GM21526 (cell line): ENCODE measurements at regions not wholly inside any gene's neighbourhood (a gene's known extent, or its start where the extent isn't known, plus 50 kb on each side); places are given as distances from the start of the nearest gene placed in this dataset.

Experiments used
- ATAC-seq: cut with Tn5 transposase; IDR thresholded peaks from one replicate; pipeline ENCODE4 v1.9.1; 2021; ENCODE audit warnings: moderate library complexity; ENCODE audit not compliant: unreplicated experiment, low FRiP score

GRCh38 chr2:164110515-164110914 lies 374.7 kb upstream of the FIGN start:
- ATAC-seq: no peak

GRCh38 chr2:164109006-164109405 lies 373.2 kb upstream of the FIGN start:
- no peak for ATAC-seq

- no peak for ATAC-seq
These were observed 367.5 kb upstream of the FIGN start for GRCh38 chr2:164103271-164103670.

GRCh38 chr2:164102366-164102765 lies 366.6 kb upstream of the FIGN start:
- ATAC-seq: no peak

- ATAC-seq: no peak
These were observed 355.9 kb upstream of the FIGN start for GRCh38 chr2:164091673-164092072.

DNA sequence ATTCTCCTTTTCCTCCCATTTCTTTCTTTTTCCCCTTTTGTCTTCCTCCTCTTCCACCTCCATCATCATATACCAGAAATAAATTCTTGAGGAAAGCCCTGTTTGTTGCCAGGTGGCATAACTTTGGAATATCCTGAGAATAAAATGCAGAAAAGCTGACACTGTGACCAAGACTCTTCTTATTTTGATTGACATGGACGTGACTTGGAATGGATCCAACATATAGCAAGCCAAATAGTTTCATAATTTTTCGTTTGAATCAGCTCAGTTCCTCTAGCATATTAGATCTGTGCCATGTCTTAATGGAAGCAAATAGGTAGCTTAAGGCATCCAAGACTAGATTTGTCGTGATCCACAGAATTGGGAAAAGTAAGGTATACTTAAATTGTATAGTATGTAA lies 354.7 kb upstream of the FIGN start:
- ATAC-seq: no peak

DNA sequence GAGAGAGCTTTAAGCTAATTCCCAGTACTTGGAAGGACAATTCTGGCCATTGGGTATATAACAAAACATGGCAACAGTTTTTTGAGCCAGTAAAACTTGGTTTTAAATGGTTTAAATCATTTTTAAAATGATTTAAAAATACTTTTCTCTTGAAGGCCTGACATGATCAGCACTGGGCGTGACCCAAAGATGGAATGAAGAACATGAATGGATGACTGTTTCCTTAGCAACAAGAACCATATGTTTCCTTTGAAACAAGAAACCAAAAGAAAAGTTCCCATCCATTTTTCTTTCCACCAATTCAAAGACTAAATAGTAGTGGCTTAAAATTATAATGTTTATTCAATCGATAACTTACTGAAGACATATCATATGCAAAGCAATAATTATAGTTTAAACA lies 348.3 kb upstream of the FIGN start:
- no peak for ATAC-seq

GRCh38 chr2:164080486-164080885 lies 344.7 kb upstream of the FIGN start:
- no peak for ATAC-seq

DNA sequence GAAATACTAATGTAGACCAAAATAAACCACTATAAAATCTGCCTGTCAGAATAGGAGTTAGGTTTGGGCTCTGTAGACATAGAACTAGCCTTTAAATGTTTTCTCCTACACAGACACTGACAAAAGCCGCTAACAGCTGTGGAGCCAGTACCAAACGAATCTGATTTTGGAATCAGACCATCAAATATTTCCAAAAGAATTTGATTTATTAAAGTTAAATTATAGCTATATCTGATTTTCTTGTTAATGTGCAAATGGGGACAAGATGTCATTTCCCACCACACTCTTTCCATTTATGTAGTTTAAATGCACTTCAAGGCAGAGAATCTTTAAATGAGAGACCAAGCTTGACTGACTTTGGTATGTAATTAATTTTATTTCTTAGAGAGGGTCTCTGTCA lies 343.4 kb upstream of the FIGN start:
- no peak for ATAC-seq

- ATAC-seq: no peak
These were observed 342.6 kb upstream of the FIGN start for GRCh38 chr2:164078421-164078820.

GRCh38 chr2:164073101-164074074 lies 337.6 kb upstream of the FIGN start:
- ATAC-seq: no peak

- no peak for ATAC-seq
These were observed 333.7 kb upstream of the FIGN start for GRCh38 chr2:164069540-164069939.

DNA sequence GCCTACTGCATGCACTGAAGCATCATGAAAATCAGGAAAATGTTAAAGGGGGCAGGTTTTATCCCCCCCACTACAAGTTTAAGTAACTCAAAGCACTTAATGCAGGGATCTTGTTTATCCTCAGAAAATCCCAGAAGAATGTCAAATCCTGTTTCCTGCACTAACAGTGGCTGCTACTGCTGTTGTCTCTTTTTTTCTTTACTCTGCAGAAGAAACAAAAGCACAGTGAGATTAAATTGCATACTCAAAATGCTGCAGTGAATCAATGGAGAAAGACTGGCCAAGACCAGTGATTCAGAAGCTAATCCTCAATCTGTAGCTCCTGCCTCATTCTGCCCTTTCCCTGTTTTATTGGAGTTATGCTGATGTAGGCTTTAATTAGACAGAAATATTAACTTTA lies 332.3 kb upstream of the FIGN start:
- no peak for ATAC-seq

DNA sequence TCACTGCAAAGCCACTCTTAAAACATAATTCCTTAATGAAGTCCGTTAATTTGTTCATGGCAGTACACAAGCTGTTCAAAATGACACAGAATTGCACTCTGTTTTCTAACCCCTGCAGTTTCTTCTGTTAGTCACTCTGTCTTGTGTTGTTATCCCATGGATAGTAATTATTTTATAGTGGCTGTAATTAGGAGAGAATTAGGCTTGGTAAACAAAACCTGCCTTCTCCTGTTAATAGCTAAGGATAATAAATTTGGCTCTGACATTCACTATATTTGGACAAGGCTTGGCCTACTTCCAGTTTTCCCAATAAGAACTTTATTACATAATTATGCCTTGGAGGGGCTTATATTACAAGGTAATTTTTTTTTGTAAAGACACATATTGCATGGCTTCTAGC lies 330.3 kb upstream of the FIGN start:
- ATAC-seq: no peak

GRCh38 chr2:164065038-164065437 lies 329.2 kb upstream of the FIGN start:
- ATAC-seq: no peak

DNA sequence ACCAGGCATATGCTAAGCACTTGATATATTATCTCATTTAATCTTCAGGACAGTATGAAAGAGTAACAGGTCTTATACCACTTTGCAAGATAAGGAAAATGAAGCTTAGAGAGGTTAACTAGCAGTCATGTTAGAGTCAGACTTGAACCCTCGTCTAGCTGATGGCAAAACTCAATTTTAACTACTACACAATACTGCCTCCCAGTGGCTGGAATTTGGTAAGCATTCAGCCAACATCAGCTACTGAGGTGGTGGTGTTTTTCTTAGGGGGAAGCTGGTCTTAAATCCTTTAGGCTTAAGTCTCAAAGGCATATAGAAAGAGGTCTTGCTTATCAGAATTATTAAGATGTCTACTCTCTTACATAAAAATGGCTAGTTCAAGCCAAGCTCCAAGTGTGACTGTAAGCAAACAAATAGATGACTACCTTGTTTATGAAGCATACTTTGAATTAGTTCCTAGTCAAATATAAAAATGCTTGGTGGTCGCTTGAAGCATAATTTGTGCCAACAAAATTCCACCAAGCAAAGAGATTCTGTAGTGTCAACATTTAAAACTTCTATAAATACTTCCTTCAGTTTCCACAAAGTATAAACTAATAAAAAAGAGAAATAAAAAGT lies 325.4 kb upstream of the FIGN start:
- no peak for ATAC-seq

DNA sequence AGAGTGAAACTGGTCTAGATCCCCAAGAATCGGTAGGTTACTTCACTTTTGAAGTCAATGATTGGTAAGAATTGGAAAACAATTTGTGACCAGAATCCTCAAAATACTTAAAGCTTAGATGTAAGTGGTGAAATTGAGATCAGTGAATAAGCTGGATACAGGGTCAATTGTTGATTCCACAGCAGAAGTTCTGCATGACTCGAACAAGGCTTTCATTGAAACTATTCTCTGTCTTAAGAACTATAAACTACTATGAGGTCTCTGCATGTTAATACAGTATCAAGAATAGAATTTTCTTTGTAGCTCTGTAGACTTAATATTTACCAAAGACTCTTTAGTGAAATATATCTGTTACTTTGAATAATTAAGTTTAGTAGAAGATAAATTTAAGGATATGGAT lies 324.2 kb upstream of the FIGN start:
- no peak for ATAC-seq

GRCh38 chr2:164055623-164056022 lies 319.8 kb upstream of the FIGN start:
- no peak for ATAC-seq

GRCh38 chr2:164054651-164055050 lies 318.8 kb upstream of the FIGN start:
- no peak for ATAC-seq

DNA sequence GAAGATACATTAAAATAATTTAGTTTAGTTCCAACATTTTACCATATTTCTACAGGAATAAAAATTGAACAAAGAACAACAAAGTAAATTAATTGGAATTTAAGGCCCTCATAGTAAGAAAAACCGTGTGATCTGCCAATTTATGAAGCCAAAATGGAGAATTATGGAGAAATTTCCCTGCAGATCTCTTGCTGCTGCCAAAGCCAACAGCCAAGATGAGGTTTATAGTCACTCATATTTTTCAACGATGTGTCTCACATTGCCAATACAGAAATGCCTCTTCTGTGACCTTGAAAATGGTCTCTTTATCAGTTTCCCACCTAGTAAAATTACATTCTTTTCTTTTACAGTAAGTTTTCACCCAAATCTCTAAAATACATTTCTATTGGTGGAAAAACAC lies 317.2 kb upstream of the FIGN start:
- no peak for ATAC-seq

- ATAC-seq: no peak
These were observed 316.2 kb upstream of the FIGN start for GRCh38 chr2:164052006-164052405.

DNA sequence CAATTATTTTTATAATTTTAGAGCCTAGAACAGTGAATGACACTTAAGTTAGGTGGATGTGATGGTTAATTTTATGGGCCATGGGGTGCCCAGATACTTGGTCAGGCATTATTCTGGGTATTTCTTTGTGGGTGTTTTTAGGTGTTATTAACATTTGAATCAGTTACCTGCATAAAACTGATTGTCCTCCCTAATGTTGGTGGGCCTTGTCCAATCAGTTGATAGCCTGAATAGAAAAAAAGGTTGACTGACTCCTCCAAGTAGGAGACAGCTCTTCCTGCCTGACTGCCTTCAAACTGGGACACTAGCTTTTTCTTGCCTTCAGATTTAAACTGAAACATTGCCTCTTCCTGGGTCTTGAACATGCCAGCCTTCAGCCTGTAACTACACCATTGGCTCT lies 312.9 kb upstream of the FIGN start:
- ATAC-seq: no peak
